GM18858 (cell line): ENCODE measurements at regions not wholly inside any gene's neighbourhood (a gene's known extent, or its start where the extent isn't known, plus 50 kb on each side); places are given as distances from the start of the nearest gene placed in this dataset.
A peak's percentile ranks its signal among the peaks of the same experiment; 100 is the strongest.

Experiments used
- ATAC-seq: cut with Tn5 transposase; IDR thresholded peaks from one replicate; pipeline ENCODE4 v1.9.1; 2021; ENCODE audit not compliant: unreplicated experiment

DNA sequence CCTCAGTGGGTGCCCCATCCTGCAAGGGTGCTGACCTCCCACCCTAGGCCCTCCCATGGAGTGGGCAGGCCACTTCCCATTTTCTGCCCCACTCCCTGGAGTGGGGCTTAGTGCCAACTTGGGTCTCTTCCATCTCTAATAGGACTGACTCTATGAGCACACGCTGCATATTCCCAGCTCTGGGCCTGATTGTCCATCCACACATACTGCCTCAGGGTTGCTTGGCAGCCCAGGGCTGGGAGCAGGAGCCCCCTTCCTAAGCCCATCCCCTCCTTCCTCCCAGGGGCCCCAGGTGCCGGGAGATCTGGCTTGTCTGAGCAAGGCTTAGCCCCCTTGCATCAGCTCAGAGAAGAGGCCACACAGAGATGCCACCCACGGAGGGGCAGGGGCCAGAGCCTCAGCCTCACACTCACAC lies 55.1 kb downstream of the PJA1 start:
- no peak for ATAC-seq

DNA sequence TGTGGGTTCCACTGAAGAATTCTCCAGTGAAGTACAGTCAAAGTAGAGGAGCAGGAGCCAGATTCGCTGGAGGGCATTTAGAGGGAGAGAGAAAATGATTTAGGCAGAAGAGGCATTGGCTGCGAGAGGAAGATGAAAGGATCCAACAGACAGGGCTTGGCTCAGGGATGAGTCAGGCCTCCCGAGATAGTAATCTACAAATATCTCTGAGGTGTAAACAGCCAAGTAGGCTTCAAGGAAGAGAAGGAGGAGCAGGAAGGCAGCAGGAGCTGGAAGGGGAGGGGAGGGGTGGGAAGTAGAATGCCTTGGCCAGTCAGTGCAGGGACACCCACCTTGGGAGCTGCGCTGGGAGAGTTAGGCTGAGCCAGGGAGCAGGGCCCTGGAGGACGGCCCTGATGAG lies 55.5 kb downstream of the PJA1 start:
- ATAC-seq: no peak

- no peak for ATAC-seq
These were observed 56.1 kb downstream of the PJA1 start for GRCh38 chrX:69109036-69109663.

DNA sequence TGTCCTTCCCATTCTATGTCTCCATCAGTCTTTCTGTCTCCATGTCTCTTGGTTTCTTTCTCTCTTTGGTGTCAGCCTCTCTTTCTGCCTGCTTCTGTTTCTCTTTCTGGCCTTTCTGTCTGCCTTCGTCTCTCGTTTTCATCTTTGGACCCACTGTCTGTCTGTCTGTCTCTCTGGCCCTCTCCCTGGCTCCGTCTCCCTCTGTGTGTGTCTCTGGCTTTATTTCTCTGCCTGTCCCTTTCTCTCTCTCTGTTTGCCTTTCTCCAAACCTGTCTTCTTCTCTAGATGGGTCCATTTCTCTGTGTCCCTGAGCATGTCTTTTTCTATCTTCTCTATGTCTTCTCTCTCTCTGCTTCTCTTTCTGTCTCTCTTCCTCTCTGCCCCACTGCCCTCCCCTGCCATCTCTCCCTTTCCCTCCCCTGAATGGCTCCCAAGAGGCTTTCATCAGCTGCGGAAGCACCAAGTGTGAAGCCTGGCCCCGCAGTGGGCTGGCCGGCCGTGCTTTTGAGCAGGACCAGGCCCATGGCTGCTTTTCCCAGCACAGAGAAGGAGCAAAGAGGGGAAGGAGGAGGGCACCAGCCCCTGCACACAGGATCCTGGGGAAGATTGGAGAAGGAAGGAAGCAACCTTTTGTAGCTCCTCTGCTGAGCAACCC lies 57.4 kb downstream of the PJA1 start:
- no peak for ATAC-seq

- no peak for ATAC-seq
These were observed 58.0 kb downstream of the PJA1 start for GRCh38 chrX:69107231-69107739.

DNA sequence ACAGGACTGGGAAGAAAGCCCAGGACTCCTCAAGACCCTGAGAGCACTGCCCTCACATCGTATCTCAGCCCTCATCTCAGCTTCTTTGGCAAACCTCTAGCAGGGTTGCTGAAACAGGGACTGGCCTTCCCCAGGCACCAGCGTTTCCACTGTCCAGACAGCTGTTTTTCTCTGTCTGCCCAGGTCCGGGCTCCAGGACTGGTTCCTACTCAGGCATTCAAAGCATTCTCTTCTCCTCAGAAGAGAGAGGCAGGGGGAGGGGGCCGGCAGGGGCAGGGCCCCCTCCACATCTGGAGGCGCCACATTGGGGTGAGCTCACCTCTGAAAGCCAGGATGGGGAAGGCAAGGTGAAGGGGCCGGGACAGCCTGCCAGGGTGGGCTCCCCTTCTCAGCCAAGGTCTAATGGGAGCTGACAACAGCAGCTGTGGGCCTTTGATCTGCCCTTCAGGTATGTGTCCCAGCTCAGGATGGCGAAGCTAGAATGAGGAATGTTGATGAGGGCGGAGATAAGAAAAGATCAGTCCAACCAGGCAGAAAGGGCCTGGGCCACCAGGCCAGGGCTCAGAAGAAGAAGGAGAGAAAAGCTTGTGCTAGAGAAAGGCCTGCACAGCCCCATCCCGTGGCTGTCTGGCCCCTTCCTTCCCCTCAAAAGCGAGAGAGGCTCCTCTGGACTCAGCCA lies 60.4 kb downstream of the PJA1 start:
- ATAC-seq: no peak

DNA sequence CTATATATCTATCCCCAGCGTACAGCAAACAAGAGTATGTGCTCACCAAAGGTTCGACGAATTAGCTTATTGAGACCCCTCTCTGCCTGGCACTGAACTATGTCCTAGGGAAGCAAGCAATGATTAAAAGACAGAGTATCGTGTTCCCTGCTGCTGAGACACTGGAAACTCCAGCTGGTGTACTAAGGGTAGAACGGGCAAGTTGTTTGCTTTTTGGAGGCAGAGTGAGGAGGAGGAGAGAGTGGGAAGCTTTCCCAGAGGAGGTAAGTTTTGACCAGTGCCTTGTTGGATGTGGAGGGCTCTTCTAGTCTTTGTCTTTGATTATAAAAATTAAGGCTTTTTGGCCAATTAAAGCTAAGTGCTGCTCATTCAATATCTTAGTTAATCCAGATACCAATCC lies 61.7 kb downstream of the PJA1 start:
- ATAC-seq: no peak

DNA sequence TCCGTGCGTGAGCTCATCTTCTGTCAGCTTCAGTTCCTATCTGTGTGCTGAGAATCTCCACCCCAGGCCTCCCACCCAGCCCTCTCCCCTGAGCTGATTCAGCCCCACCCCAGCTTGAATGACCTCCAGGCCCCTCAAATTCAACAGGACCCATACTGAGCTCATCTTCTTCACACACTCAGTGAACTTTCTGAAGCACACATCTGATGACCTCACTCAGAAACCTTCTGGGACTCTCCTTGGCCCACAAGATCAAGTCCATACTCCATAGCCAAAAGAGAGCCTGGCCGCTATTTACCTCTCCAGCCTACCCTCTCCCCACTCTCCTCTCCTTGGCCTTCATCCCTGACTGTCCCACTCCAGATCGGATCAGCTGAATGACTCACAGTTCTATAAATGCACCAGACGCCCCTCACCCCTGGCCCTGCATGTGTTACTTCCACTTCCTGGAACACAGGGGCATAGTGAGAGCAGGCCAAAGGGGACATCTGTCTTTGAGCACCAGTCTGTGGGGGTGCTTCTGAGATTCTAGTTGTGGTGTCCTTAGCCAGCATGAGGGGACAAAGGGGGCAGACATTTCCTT lies 62.5 kb downstream of the PJA1 start:
- no peak for ATAC-seq

GRCh38 chrX:69101683-69102251 lies 63.5 kb downstream of the PJA1 start:
- ATAC-seq: no peak

DNA sequence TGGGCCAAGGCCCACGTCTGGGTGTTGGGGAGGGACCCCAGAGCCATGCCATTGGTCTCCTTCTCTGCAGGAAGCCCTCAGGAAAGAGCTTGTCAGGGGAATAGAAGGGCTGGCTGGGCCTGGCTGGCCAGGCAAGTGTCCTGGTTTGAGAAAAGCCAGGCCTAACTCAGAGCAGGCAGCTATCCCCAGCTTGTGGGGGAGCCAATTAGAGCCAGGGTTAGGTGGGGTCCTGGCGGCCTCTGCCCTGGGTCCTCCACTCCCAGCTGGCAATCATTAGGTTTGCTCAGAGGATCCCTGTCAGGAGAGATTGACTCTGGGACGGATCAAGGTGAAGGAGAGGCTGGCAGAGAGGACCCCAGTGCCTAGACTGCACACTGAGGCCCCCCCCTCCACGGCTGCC lies 64.8 kb downstream of the PJA1 start:
- no peak for ATAC-seq

GRCh38 chrX:69097451-69098236 lies 67.6 kb downstream of the PJA1 start:
- ATAC-seq: no peak

DNA sequence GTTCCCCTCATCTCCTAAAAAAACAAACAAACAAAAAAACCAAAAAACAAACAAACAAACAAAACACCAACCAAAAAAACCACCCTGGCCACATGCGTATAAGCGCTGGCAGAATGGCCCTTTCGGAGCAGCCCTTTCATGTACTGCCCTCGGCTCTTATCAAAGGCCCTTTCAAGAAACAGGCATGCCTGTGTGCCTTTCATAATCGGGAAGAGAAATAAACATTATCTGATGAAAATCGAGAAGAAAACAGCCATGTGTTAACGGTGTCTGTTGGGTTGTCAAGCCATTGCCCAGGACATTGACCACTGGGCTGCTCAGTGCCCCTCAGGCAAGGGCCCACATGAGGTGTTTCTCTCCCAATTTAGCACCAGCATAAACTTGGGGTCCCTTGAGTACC lies 68.3 kb downstream of the PJA1 start:
- no peak for ATAC-seq

- no peak for ATAC-seq
These were observed 70.1 kb downstream of the PJA1 start for GRCh38 chrX:69094977-69095669.

- peak; percentile 68 for ATAC-seq
These were observed 71.0 kb downstream of the PJA1 start for GRCh38 chrX:69093960-69094871.

- no peak for ATAC-seq
These were observed 75.2 kb downstream of the PJA1 start for GRCh38 chrX:69090022-69090421.

- no peak for ATAC-seq
These were observed 76.0 kb downstream of the PJA1 start for GRCh38 chrX:69089203-69089602.

- no peak for ATAC-seq
These were observed 76.9 kb downstream of the PJA1 start for GRCh38 chrX:69088171-69088938.

GRCh38 chrX:69085826-69086225 lies 79.4 kb downstream of the PJA1 start:
- ATAC-seq: no peak
